GM21619 (cell line): ENCODE measurements at regions not wholly inside any gene's neighbourhood (a gene's known extent, or its start where the extent isn't known, plus 50 kb on each side); places are given as distances from the start of the nearest gene placed in this dataset.
"Not testable (repeated sequence)": the region's sequence is repeated elsewhere in the genome, so short reads cannot be mapped to it uniquely, and the experiment has no call there.

ENCODE experiments used
- ATAC-seq: cut with Tn5 transposase; IDR thresholded peaks from one replicate; pipeline ENCODE4 v1.9.1; 2021; ENCODE audit not compliant: unreplicated experiment

DNA sequence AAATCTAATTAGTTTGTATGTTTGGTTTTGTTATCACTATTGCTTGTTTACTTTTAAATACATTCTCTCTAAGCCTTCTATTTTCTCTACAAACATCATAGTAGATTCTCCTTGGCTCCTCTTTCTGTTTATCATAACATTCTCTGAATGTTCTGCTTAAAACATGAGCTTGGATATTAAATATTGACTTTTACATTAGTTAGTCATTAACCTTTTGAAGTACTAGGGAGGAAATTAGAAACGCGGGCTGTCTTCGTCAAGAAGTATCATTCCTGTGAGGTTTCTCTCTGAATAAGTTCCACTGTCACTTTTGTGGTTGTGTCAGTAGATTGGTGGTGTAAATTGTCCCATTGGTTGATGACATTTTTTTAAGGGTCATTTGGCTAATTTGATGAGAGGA lies 821.5 kb downstream of the EFNA5 start:
- no peak for ATAC-seq

DNA sequence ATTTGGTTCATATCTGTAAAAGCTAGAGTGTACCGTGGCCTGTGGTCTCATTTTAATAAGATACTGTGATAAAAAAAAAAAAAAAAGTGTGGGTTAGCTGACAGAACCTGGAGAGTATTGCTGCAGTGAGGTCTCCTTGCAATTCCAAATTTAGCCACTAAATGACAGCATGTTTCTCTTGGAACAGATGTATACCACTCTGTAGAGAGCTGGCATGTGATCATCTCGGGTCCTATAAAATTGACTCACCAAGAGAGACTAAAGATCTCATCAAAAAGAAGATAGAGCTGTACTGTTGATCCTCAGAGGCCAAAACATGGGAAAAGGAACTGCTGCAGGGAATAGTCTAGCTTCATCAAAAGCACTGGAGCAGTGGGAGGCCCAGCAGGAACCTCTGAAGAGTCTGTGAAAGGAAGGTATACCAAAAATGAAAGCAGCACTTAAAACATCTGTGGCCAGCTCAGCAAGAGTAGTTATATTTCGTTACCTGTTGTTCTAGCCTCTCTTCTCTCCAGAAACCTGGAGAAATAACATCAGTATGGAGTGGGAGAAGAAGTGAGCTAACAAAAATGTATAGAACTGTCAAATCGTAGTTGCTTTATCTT lies 826.8 kb downstream of the EFNA5 start:
- ATAC-seq = no peak

DNA sequence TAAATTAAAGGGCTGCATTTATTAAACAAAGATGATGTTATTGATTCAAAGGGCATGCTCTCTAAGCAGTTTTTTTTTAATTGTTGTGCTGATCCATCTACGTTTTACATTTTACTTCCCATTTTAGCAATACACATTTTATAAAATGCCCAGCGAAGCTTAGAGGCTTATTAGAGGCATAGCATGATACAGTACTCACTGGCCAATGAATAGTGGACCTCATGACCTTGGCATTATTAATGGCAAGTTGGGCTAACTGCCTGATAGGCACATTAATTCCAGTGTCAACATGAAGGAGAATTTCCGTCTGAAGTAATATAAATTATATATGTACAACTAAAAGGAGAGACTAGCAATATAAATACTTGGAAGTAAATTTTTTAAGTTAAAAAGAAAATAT lies 837.2 kb downstream of the EFNA5 start:
- ATAC-seq = no peak

DNA sequence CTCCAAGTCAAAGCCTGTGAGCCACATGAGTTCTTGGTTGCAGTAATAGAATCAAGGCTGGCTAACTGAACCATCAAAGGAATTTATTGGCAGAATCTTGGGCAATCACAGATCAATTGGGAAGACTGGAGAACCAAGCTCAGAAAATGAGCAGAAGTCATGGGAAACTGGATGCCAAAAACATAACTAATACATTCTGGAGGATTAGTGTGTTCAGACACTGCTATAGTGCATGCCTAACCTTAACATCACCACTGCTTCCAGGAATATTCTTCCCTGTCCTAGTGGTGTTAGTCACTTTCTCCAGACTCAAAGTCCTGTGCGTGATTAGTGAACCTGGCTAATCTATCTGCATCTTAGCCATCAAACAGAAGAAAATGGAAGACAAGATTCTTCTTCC lies 843.7 kb downstream of the EFNA5 start:
- no peak for ATAC-seq

DNA sequence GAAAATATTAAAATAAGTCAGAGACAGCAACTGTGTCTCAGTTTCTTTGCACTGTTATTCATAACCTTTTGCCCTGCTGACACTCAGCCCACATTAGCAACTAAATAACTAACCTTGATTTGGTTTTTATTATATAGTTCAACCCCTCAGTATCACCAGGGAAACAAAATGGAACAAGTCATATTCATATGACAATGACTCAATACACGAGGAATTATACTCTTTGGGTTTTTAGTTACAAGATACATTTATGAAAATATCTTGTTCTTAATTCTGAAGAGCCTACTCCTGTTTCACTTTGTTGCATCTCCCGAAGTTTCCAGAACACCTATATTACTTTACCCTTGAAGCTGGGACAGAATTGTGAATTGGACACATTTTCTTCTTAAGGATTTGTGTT lies 845.4 kb downstream of the EFNA5 start:
- no peak for ATAC-seq

DNA sequence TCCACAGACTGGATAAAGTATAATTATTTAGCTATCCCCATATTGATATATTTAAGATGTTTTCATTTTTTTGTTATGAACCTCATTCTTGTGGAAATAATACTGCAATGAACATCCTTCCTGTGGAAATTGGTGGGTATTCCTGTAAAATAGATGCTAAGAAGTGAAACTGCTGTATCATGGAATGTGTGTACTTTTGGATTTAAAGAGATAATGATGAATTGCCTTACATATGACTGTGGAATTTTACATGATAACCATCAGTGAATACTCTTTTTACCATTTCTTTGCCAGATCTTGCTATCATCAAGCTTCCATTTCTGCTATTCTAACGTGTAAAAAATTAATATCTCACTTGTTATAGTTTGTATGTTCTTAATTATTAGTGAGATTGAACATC lies 847.9 kb downstream of the EFNA5 start:
- ATAC-seq = no peak

DNA sequence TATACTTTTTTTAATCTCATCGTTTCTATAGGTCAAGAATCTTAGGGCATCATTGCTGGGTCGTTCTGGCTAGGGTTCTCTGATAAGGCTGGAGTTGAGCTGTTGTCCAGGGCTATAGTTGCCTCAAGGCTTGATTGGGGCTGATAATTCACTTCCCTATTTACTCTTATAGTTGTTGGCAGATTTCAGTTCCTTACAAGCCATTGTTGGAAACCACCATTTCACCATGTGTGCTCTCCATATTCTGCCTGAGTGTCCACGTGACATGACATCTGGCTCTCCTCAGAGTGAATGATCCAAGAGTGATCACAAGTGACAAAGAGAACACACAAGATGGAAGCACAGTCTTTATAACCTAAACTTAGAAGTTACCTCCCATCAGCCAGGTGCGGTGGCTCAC lies 852.2 kb downstream of the EFNA5 start:
- ATAC-seq = no peak

DNA sequence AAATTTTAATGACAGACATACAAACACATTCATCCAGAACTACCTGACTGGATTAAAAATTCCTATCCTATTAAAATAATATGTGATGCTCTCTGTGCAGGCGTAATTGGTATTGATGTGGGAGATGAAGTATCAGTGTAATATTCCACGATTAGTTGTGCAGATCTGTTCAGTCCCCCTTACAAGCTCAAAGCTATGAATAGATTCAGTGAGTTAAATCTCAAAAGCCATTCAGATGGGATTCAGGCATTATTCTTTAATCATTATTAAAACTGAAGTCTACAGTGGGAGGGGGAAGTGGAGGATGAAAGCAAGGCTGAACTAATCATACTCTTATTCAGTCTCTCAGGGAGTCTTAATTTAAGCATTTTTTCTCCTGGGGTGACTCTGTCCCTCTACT lies 855.8 kb downstream of the EFNA5 start:
- ATAC-seq = no peak

DNA sequence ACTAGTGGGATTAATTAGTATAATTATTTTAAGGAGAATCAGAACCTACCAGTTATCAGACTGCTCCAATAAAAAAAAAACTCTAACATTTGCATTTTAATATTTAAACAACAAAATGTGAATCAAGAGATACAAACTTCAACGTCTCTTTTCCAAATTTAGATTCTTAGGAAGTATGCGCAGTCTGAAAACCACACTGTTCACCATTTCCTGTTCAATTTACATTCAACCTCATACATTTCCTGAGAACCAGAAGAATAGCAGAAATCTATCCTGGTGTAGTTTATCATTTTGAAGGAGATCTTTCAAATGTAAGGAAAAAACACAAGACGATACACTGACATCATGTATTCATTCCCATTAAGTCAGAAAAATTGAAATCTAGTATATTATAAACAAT lies 869.2 kb downstream of the EFNA5 start:
- no peak for ATAC-seq

DNA sequence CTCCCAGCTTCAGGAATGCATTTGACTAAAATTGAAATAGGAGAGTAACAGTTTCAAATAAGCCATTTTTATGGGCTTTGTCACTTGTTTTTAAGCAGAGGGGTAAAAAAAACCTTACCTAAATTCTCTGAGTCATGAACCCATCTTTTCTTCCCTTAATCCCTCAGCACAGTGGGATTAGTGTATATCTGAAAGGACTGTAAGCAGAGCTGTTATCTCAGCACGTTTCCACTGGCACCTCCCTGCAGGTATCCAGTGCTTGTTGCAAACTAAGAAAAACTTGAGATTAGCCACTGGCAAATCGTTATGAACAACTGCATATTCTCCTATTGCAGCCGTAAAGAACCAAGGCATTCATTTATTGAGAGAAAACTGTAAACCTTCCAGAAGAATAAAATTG lies 872.7 kb downstream of the EFNA5 start:
- no peak for ATAC-seq

DNA sequence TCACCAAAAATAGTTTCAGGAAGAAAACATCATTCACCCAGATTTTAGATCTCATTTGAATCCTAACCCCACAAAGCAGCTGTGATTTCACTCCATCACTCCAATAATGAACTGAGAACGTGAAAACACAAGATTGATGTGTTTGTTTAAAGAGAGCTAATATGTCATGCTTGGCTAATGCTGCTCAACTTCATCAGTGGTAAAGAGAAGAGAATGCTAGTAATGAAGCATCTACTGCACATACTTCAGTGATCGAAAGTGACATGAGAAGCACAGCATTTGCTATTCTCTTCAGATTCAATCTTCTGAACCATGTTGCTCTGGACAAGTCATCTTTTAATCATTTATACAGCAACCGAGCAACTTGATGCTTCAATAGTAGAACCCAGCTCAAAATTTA lies 874.7 kb downstream of the EFNA5 start:
- no peak for ATAC-seq

DNA sequence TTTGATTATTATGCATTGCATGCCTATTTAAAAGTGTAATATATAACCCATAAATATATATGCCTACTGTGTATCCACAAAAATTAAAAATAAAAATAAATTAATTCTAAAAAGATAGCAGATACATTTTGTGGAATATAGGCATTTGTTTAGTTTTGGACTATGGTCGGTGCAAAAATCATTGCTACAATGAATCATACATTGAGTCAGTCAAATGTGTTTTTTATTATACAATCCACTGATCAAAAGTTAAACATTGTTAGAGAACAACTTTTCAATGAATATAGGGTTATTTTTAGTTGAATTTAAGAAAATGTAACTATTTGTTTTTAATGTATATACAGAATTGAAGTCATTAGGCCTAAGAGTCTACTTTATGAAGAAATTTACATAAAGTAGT lies 885.9 kb downstream of the EFNA5 start:
- ATAC-seq = no peak

DNA sequence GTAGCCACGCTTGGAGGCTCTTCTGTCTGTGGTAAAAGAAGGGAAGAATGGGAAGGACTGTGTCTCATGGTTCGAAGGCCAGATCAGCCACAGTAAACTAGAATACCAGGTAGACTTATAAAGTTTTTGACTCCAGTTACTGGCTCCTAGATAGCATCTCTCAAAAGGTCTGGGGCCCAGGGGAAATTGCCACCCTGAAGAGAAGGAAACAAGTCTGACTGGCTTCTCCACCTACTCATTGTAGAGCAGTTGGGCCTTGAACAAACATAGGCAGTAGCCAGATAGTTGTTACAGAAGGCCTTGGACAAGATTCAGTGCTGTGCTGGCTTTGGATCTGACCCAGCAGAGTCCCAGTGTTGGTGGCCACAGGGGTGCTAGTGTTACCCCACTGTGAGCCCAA lies 890.4 kb downstream of the EFNA5 start:
- no peak for ATAC-seq

DNA sequence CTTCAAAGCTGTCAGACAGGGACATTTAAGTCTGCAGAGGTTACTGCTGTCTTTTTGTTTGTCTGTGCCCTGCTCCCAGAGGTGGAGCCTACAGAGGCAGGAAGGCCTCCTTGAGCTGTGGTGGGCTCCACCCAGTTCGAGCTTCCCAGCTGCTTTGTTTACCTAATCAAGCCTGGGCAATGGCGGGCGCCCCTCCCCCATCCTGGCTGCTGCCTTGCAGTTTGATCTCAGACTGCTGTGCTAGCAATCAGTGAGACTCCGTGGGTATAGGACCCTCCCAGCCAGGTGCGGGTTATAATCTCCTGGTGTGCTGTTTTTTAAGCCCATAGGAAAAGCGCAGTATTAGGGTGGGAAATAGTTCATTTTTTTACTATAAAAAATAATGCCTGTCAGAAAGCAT lies 894.2 kb downstream of the EFNA5 start:
- not testable (repeated sequence) for ATAC-seq

DNA sequence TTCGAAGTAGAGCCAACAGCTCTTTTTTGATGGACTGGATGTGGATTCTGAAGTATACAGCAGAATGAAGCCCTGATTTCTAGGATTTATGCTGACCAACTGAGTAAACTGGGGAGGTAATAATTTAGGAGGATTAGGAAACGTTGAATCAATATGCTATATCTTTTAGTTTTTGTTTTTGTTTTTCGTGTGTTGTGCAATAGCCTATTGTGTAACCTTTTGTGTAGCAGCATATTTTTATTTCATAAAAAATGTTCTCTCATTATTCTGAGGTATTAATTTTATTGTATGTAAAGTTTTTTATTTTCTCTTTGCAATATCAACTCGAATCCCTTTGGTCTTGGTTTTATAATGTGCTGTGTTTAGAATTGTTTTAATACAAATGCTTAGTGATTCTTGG lies 902.3 kb downstream of the EFNA5 start:
- ATAC-seq = no peak

DNA sequence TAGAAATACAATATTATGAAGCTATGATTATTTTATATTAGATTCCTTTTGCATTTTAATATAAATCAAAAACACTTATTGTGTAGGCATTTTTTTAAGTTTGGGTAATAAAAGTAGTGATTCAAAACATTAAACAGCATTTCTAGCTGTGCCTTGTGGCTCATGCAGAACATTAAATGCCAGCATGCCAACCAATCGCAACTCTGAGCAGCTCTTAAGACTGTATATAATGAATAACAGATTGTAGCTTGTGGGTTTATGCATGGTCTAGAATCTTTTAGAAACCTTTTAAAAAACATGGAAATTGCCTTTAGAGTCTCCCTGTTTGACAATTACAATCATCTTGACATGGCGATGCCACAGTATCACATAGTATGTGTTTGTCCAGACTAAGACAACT lies 903.8 kb downstream of the EFNA5 start:
- no peak for ATAC-seq

DNA sequence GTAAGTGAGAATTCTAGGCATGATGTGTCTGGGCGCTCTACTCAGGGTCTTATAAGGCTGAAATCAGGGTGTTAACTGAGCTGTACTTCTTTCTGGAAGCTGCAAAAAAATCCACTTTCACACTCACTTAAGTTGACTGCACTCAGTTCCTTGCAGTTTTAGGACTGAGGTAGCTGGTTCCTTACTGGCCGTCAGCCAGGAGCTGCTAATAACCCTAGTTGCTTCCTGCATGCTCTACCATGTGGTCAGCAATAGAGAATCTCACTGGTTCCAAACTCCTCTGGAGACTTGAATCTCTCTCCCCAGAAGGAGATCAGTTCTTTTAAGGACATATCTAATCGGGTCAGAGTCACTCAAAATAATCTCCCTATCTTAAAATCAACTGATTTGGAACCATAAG lies 911.2 kb downstream of the EFNA5 start:
- no peak for ATAC-seq

DNA sequence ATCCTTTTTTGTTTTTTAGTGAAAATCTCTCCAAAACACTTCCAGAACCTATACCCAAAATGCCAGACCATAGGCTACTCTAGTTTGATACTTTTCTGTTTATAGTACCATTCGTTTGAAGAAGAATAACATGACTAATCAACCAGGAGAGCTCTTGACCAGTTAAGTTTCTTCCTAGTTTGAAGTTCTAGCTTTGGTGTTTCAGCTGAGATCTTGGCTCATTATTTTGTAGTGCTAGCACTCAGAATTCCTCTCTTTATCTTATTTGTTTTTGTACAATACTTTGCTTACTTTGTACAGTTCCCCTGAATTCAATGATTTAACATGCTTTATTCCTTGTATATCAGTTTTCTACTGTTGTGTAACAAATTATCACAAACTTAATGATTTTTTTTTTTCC lies 911.6 kb downstream of the EFNA5 start:
- no peak for ATAC-seq

DNA sequence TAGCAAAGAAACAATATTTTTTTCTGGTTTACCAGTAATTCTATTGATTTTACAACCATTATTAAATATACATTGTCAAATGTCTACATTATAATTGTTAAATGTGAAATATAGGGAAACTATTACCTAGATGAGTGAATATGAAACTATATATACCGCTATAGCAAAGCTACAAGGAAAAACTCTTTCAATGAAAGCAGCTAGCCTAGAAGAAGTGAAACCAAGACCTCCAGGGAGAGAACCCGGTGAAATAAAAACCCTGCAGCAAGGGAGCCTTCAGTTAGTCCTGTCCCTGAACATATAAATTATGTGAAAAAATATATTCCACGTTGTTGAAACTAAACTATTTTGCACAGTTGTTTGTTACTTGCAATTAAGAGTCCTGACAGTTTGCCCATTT lies 913.1 kb downstream of the EFNA5 start:
- ATAC-seq = no peak

DNA sequence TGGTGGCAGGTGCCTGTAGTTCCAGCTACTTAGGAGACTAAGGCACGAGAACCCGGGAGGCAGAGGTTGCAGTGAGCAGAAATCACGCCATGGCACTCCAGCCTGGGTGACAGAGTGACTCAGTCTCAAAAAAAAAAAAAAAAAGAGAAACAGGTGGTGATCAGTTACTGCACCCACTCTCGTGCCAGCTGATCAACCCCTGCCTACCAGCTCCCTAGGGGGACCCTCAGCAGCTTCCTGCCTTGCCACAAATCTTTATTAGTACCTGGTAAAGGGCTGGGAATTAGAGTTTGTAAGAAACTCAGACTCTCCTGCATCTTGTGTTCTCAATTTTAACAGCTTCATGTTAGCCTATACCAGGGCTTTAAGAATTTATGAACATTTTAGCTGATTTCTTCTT lies 914.9 kb downstream of the EFNA5 start:
- no peak for ATAC-seq

DNA sequence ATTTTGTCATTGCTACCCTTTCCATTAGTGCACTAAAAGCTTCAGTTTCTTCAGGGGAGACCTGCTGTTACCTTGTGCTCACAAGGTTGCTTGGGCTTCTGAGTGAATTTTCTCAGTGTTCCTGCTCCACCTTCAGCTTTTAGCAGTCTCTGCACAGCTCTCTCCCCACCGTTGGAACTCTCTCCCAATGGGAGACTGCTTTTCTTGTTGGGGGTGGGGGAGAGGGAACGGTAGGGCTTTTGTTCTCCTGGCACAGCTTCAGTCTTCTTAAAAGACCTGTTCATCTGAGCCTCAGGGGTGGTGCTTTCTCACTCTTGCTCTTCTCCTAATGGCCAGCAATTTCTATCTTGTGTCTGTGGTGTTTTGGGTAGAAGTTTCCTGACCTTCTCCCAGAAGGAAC lies 915.7 kb downstream of the EFNA5 start:
- no peak for ATAC-seq

DNA sequence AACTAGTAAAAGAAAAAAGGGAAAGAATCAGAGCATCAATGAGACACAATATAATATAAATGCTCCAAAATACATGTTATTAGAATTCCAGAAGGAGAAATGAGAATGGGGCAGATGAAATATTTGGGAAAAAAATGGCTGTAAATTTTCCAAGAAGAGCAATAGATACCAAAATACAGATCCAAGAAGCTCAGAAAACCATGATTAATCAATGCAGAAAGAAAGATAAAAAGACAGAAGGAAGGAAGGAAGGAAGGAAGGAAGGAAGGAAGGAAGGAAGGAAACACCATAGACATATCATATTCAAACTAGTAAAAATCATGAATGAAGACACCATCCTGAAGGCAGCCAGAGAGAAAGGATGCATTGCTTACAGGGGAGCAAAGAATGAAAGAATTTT lies 920.9 kb downstream of the EFNA5 start:
- no peak for ATAC-seq

DNA sequence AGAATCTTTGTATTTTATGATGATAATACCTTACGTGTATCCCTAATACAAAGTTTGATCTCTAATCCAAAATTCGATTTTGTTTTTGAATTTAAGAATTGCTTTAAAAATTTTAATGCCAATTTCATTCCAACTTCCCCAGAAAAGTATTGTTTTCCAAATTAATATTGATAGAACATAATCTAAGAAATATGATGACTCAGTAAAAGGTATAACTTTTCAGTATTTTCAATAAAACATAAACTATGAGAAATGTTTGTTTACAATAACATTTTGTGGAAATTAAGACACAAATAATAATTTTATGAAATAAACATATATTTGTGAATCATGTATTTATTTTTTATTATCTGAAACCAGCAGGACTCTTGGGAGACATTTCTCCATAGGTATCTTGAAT lies 931.6 kb downstream of the EFNA5 start:
- no peak for ATAC-seq

DNA sequence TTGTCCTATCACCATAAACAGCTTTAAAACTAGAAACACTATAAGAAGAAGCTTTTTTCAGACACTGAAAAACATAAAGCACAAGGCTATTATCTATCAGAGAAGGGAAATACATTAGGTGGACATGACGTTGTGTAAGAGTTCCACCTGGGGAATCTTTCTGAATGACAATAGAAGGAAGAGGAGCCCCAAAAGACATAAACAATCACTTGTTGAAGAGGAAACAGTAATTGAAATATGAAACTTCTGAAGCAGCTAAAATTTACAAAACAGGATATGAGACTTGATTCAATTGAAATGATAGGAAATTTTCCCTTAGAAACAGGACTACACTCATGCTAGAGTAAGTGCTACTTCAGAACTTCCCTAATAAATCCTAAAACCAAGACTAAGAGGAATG lies 933.6 kb downstream of the EFNA5 start:
- ATAC-seq = no peak
